Esophagus muscularis mucosa (tissue), 4 donors: ENCODE measurements at regions not wholly inside any gene's neighbourhood (a gene's known extent, or its start where the extent isn't known, plus 50 kb on each side); places are given as distances from the start of the nearest gene placed in this dataset.
"Not testable (repeated sequence)": the region's sequence is repeated elsewhere in the genome, so short reads cannot be mapped to it uniquely, and the experiment has no call there.

Experiments
- DNase-seq: peaks from one replicate; pipeline ENCODE4 v3.0.0-alpha.2; 2017; ENCODE audit errors: extremely low spot score
- H3K27ac ChIP-seq, 4 donors: fragments of 200-600 bp; sonication (generic); replicated peaks in 1 of 4; 1 replicate in 3 of 4; 2 replicates in 1 of 4; pipeline ENCODE4 v1.5.1; 2016 to 2019; ENCODE audit warnings: mild to moderate bottlenecking in 1 of 4
- H3K27me3 ChIP-seq, 4 donors: fragments of 200-600 bp; sonication (generic); one replicate each; pipeline versions ENCODE4 v1.5.1 to v1.6.0; 2016 to 2019
- H3K36me3 ChIP-seq, 4 donors: fragments of 200-600 bp; sonication (generic); one replicate each; pipeline ENCODE4 v1.5.1; 2016 to 2019
- H3K4me1 ChIP-seq, 4 donors: fragments of 200-600 bp; sonication (generic); one replicate each; pipeline ENCODE4 v1.5.1; 2016 to 2019
- H3K4me3 ChIP-seq, 4 donors: fragments of 200-600 bp; sonication (generic); 1 replicate in 2 of 4; 2 replicates in 2 of 4; pipeline ENCODE4 v1.5.1; 2016 to 2019; ENCODE audit warnings: mild to moderate bottlenecking in 4 of 4, moderate library complexity in 1 of 4
- H3K9me3 ChIP-seq, 4 donors: fragments of 200-600 bp; sonication (generic); 1 replicate in 3 of 4; 2 replicates in 1 of 4; pipeline ENCODE4 v1.5.1; 2016 to 2019
- EP300 ChIP-seq: sonication (generic); formaldehyde crosslinking; IDR thresholded peaks from one replicate; pipeline ENCODE4 v1.6.1; 2017; ENCODE audit warnings: antibody characterized with exemption
- POLR2A ChIP-seq: fragments of 450-650 bp; IDR thresholded peaks from one replicate; pipeline ENCODE4 v1.6.1; 2017; ENCODE audit warnings: antibody characterized with exemption, moderate library complexity, mild to moderate bottlenecking, low read depth
- POLR2AphosphoS5 ChIP-seq, 2 donors: sonication (generic); formaldehyde crosslinking; IDR thresholded peaks; one replicate each; pipeline ENCODE4 v1.6.1; 2017; ENCODE audit warnings: antibody characterized with exemption in 2 of 2
- WGBS: methylation state at CpG from one replicate; pipeline ENCODE4 v1.1.5; 2018; 5-methylcytosine and 5-hydroxymethylcytosine counted together
- intact Hi-C: fragments of 100-400 bp; cut with DNase I; formaldehyde crosslinking; loops from one replicate; pipeline ENCODE4 v1.15.1; 2023
- TF ChIP-seq, protein P1 (sequence below), 3 experiments: fragments of 200-600 bp in 2 of 3; fragments of 450-650 bp in 1 of 3; sonication (generic) in 2 of 3; IDR thresholded peaks; one replicate each; pipeline ENCODE4 v1.5.1; 2017 to 2019; ENCODE audit warnings: antibody characterized with exemption in 3 of 3, mild to moderate bottlenecking in 2 of 3, moderate library complexity in 1 of 3

DNA sequence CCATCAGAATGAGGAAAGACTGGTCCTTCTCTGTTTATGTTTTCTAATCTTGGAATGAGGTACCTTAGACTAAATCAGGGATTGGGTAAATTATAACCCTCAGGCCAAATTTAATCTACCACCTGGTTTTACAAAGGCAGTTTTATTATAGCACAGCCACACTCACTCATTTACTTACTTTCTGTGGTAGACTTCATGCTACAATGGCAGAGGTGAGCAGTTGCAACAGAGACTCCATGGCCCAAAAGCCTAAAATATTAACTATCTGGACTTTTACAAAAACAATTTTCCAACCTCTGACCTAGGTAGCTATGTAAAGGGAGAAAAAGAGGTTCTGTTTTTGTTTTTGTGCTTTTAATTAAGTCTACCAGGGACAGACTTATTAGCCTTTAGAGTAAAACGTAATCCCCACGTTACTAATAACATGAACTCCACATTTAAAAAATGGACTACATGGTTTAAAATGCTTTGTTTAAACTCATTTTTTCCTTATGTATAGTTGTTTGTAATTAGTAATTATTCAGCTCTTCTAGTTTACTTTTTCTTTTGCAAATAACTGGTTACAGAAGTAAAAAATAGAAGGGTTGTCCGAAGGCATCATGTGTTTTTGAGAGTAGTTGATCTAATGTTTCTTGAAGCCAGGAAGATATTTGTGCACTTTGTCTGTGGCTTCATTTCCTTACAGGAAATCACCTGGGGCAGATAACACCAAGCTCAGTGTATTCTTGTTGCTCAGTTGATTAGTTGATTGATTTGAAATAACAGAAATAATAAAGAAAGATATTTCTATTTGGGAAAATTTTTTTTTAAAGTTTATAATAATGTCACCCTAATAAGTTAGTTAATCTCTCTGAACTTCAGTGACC is 57.6 kb upstream of the ATP2B1 start:
- WGBS: 86% methylated on average over 3 of the region's 3 CpGs
- no peaks in the 10 kb centered on the region for H3K9me3 ChIP-seq
- H3K4me1 ChIP-seq: no peaks in the 10 kb centered on the region
- TF ChIP-seq POLR2A (no peak), POLR2AphosphoS5 (IDR thresholded peaks at IDR 0.05) (no peak), EP300 (no peak)
- TF ChIP-seq, protein P1, sequence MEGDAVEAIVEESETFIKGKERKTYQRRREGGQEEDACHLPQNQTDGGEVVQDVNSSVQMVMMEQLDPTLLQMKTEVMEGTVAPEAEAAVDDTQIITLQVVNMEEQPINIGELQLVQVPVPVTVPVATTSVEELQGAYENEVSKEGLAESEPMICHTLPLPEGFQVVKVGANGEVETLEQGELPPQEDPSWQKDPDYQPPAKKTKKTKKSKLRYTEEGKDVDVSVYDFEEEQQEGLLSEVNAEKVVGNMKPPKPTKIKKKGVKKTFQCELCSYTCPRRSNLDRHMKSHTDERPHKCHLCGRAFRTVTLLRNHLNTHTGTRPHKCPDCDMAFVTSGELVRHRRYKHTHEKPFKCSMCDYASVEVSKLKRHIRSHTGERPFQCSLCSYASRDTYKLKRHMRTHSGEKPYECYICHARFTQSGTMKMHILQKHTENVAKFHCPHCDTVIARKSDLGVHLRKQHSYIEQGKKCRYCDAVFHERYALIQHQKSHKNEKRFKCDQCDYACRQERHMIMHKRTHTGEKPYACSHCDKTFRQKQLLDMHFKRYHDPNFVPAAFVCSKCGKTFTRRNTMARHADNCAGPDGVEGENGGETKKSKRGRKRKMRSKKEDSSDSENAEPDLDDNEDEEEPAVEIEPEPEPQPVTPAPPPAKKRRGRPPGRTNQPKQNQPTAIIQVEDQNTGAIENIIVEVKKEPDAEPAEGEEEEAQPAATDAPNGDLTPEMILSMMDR (IDR thresholded peaks at IDR 0.05): no peak
- H3K27me3 ChIP-seq: no peaks in the 10 kb centered on the region
- H3K36me3 ChIP-seq: no peaks in the 10 kb centered on the region
- no peak overlapping the region for H3K4me3 ChIP-seq
- DNase-seq: no peak
- intact Hi-C loops: no loop called here
- H3K27ac ChIP-seq: no peak overlapping the region

DNA sequence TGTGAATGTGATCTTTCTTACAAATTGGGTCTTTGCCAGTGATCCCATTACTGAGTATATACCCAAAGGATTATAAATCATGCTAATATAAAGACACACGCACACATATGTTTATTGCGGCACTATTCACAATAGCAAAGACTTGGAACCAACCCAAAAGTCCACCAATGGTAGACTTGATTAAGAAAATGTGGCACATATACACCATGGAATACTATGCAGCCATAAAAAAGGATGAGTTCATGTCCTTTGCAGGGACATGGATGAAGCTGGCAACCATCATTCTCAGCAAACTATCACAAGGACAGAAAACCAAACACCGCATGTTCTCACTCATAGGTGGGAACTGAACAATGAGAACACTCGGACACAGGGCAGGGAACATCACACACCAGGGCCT is 55.5 kb upstream of the ATP2B1 start:
- DNase-seq, H3K4me3 ChIP-seq, H3K9me3 ChIP-seq, H3K27ac ChIP-seq, intact Hi-C loops, H3K27me3 ChIP-seq, H3K4me1 ChIP-seq, H3K36me3 ChIP-seq: not testable (repeated sequence)
- WGBS: 98% methylated on average over 4 of the region's 4 CpGs

DNA sequence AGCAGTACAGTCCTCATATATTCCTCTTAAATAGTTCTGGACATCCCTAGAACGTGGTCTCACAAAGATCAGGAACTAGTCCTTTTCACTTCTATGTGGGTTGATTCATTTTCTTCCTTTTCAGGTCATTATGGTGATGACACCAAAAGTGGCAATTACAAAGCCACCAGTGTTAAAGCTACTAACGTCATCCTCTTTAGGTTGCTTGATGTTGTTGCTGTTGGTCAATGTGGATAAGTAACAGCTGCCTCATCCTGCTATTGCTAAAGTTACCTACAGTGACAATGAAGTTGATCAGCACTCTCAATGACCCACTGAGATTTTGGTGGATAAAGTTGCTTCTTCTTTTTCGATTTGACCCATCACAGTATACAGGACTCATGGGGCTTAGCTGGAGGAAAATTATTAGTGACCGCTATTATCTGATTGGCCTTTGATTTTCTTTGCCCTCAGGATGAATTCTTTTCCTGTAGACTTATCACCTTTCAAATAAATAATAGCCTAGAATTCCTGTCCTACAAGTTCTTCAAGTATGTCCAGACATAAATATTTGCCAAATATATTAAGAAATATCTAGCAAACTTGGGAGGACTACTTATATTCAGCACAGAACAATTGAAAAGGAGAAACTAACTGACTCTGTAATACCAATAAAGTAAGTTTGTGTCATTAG is 54.0 kb upstream of the ATP2B1 start:
- no peaks in the 10 kb centered on the region for H3K4me1 ChIP-seq
- no peak overlapping the region for H3K27ac ChIP-seq
- no peak for DNase-seq
- WGBS: 90% methylated on average over 4 of the region's 4 CpGs
- TF ChIP-seq POLR2AphosphoS5 (IDR thresholded peaks at IDR 0.05) (no peak), EP300 (no peak), POLR2A (no peak)
- TF ChIP-seq, protein P1 (IDR thresholded peaks at IDR 0.05): no peak
- no peaks in the 10 kb centered on the region for H3K36me3 ChIP-seq
- no peaks in the 10 kb centered on the region for H3K9me3 ChIP-seq
- no peak overlapping the region for H3K4me3 ChIP-seq
- intact Hi-C loops: no loop called here
- no peaks in the 10 kb centered on the region for H3K27me3 ChIP-seq

DNA sequence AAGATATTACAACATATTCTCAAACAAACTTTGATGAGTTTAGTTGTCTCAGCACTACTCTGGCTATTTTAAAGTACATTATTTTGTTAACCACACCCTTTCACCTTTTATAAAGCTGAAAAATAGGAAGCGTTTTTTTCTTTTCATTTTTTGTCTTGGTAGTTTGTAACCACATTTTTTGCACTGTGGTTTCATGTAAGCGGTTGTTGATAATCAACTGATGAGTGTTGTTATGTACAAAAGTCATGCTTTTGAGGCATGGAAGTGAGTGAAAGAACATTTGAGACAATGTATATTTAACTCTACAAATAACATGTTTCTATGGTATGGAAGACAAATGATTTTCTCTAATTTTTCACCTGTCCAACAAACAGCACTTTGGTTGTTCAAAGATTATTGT is 52.1 kb upstream of the ATP2B1 start:
- Histone ChIP-seq H3K27ac (no peak overlapping the region), H3K4me1 (no peaks in the 10 kb centered on the region)
- no peak for DNase-seq

More for the DNA sequence above, 52.1 kb upstream of the ATP2B1 start:
- intact Hi-C loops: no loop called here
- Histone ChIP-seq H3K27me3 (no peaks in the 10 kb centered on the region), H3K4me3 (no peak overlapping the region), H3K36me3 (no peaks in the 10 kb centered on the region), H3K9me3 (no peaks in the 10 kb centered on the region)
- WGBS: 77% methylated on average over 2 of the region's 2 CpGs
- TF ChIP-seq POLR2A (no peak), EP300 (no peak), POLR2AphosphoS5 (IDR thresholded peaks at IDR 0.05) (no peak)
- TF ChIP-seq, protein P1 (IDR thresholded peaks at IDR 0.05): no peak
